ENCODE measurements at regions not wholly inside any gene's neighbourhood (a gene's known extent, or its start where the extent isn't known, plus 50 kb on each side); places are given as distances from the start of the nearest gene placed in this dataset.
A peak's percentile ranks its signal among the peaks of the same experiment; 100 is the strongest.

DNA sequence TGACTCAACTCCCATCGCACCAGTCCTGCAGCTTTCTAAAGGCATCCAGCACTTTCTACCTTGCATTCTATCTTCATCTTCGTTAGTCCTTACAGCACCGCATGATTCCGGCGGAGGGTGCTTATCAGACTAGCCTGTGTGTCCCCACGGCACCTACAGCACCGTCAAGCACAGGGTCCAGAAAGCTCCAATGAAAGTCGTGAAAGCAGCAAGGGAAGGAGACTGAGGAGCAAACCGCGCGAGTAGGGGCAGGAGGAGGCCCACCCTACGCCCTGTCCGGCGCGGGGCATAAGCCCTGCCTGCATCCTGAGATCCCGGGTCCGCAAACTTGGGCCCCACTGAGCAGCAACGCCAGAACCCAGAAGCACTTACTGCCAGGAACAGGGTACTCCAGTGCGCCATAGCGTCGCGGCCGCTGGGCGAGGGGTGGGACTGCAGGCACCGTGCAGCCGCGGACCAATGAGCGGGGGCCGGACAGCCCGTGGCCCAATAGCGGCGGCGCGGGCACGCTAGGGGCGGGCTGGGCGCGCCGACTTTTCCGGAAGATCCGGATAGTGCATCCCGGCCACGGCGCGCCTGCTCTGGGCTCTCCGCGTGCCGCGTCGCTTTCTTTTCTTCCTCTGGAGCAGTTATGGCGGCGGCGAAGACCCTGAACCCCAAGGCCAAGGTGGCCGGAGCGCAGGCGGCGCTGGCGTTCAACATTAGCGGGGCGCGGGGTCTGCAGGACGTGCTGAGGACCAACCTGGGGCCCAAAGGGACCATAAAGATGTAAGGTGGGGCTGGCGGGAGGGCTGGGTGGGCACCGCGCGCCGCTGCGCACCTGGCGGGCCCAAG is 122.1 kb upstream of the VKORC1L1 start:
- TF ChIP-seq FOXM1 (IDR thresholded peaks at IDR 0.05; ENCODE audit: borderline replicate concordance) (no peak), BHLHE40 (IDR thresholded peaks at IDR 0.05; ENCODE audit: borderline replicate concordance) (no peak), NFRKB (IDR thresholded peaks at IDR 0.05) (no peak), FOXK2 (IDR thresholded peaks at IDR 0.05) (no peak), SUZ12 (IDR thresholded peaks at IDR 0.05) (no peak), SP1 (IDR thresholded peaks at IDR 0.05) (no peak), ZNF384 (IDR thresholded peaks at IDR 0.05) (no peak), FOXA1 (IDR thresholded peaks at IDR 0.05) (no peak), ELF4 (IDR thresholded peaks at IDR 0.05) (peak; percentile 30; the same call in 1 of the 2 replicates), TARDBP (IDR thresholded peaks at IDR 0.05) (no peak), ARNT (IDR thresholded peaks at IDR 0.05) (no peak), HDGF (IDR thresholded peaks at IDR 0.05; ENCODE audit: borderline replicate concordance) (no peak), CTBP1 (IDR thresholded peaks at IDR 0.05; ENCODE audit: borderline replicate concordance) (no peak)
- TF ChIP-seq, protein P1, sequence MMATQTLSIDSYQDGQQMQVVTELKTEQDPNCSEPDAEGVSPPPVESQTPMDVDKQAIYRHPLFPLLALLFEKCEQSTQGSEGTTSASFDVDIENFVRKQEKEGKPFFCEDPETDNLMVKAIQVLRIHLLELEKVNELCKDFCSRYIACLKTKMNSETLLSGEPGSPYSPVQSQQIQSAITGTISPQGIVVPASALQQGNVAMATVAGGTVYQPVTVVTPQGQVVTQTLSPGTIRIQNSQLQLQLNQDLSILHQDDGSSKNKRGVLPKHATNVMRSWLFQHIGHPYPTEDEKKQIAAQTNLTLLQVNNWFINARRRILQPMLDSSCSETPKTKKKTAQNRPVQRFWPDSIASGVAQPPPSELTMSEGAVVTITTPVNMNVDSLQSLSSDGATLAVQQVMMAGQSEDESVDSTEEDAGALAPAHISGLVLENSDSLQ (IDR thresholded peaks at IDR 0.05) = peak; percentile 51; the same call in 1 of the 2 replicates

Measured in HEK293T (cell line).